Amniotic stem cell (primary cell): ENCODE measurements at regions not wholly inside any gene's neighbourhood (a gene's known extent, or its start where the extent isn't known, plus 50 kb on each side); places are given as distances from the start of the nearest gene placed in this dataset.

Experiments used
- DNase-seq: peaks from one replicate; lab custom pipeline; 2025; lab: John Stamatoyannopoulos, UW

GRCh38 chr2:176470713-176471112, 201.5 kb downstream of the MTX2 start:
- DNase-seq = no peak

GRCh38 chr2:176471949-176472348, 202.7 kb downstream of the MTX2 start:
- no peak for DNase-seq

GRCh38 chr2:176473177-176473576, 203.9 kb downstream of the MTX2 start:
- DNase-seq = no peak

GRCh38 chr2:176473851-176474250, 204.6 kb downstream of the MTX2 start:
- no peak for DNase-seq

GRCh38 chr2:176477336-176477735, 208.1 kb downstream of the MTX2 start:
- DNase-seq = no peak

GRCh38 chr2:176479961-176480360, 210.7 kb downstream of the MTX2 start:
- DNase-seq = no peak

GRCh38 chr2:176482107-176482506, 212.9 kb downstream of the MTX2 start:
- no peak for DNase-seq

- DNase-seq = no peak
Measured at GRCh38 chr2:176483476-176483875, 214.2 kb downstream of the MTX2 start.

GRCh38 chr2:176483901-176484568, 214.8 kb downstream of the MTX2 start:
- no peak for DNase-seq

- no peak for DNase-seq
Measured at GRCh38 chr2:176484838-176485237, 215.6 kb downstream of the MTX2 start.

GRCh38 chr2:176488431-176488830, 219.2 kb downstream of the MTX2 start:
- no peak for DNase-seq

- no peak for DNase-seq
Measured at GRCh38 chr2:176490061-176490861, 221.0 kb downstream of the MTX2 start.

- peak; percentile 48 for DNase-seq
Measured at GRCh38 chr2:176491172-176491904, 222.1 kb downstream of the MTX2 start.

GRCh38 chr2:176492583-176492982, 223.3 kb downstream of the MTX2 start:
- no peak for DNase-seq

GRCh38 chr2:176493226-176493825, 224.1 kb downstream of the MTX2 start:
- DNase-seq = no peak

GRCh38 chr2:176493909-176494308, 224.7 kb downstream of the MTX2 start:
- no peak for DNase-seq

- no peak for DNase-seq
Measured at GRCh38 chr2:176494949-176495353, 225.7 kb downstream of the MTX2 start.

- no peak for DNase-seq
Measured at GRCh38 chr2:176495826-176496225, 226.6 kb downstream of the MTX2 start.

GRCh38 chr2:176496761-176497160, 227.5 kb downstream of the MTX2 start:
- DNase-seq = no peak

- DNase-seq = no peak
Measured at GRCh38 chr2:176500901-176501300, 231.7 kb downstream of the MTX2 start.

- DNase-seq = no peak
Measured at GRCh38 chr2:176501617-176502016, 232.4 kb downstream of the MTX2 start.

GRCh38 chr2:176502619-176503018, 233.4 kb downstream of the MTX2 start:
- no peak for DNase-seq
